SK-N-SH treated with all-trans-retinoic acid at 6 μM for 48 hours (cell line): ENCODE measurements at regions not wholly inside any gene's neighbourhood (a gene's known extent, or its start where the extent isn't known, plus 50 kb on each side); places are given as distances from the start of the nearest gene placed in this dataset.

Source experiments
- ARNTL ChIP-seq: fragments of 450-650 bp; formaldehyde crosslinking; IDR thresholded peaks from 2 replicates; pipeline ENCODE4 v1.5.0; 2020; ENCODE audit warnings: low read depth, mild to moderate bottlenecking, moderate library complexity, borderline replicate concordance
- BACH2 ChIP-seq: fragments of 250-450 bp; sonication (Bioruptor Pico); IDR thresholded peaks from 2 replicates; pipeline ENCODE4 v1.9.0; 2021; ENCODE audit warnings: mild to moderate bottlenecking, borderline replicate concordance
- CREB5 ChIP-seq: fragments of 250-450 bp; sonication (Bioruptor Pico); IDR thresholded peaks from 2 replicates; pipeline ENCODE4 v1.5.1; 2020; ENCODE audit warnings: low read depth, mild to moderate bottlenecking, moderate library complexity
- CSDC2 ChIP-seq: fragments of 250-450 bp; sonication (Bioruptor Pico); IDR thresholded peaks from 2 replicates; pipeline ENCODE4 v1.5.0; 2020; ENCODE audit warnings: mild to moderate bottlenecking, moderate library complexity
- GLIS3 ChIP-seq: fragments of 250-450 bp; sonication (Bioruptor Pico); IDR thresholded peaks from 2 replicates; pipeline ENCODE4 v1.5.0; 2020; ENCODE audit warnings: mild to moderate bottlenecking, moderate library complexity
- OSR1 ChIP-seq: fragments of 250-450 bp; sonication (Bioruptor Pico); IDR thresholded peaks from 2 replicates; pipeline ENCODE4 v1.8.0; 2022; ENCODE audit warnings: moderate library complexity, mild to moderate bottlenecking, inconsistent platforms
- PATZ1 ChIP-seq: fragments of 250-450 bp; sonication (Bioruptor Pico); IDR thresholded peaks from 2 replicates; pipeline ENCODE4 v1.8.0; 2020; ENCODE audit warnings: mild to moderate bottlenecking, moderate library complexity, borderline replicate concordance
- PPARA ChIP-seq: fragments of 250-450 bp; sonication (Bioruptor Pico); IDR thresholded peaks from 2 replicates; pipeline ENCODE4 v1.5.0; 2020; ENCODE audit warnings: mild to moderate bottlenecking, borderline replicate concordance
- SNAI2 ChIP-seq: fragments of 250-450 bp; sonication (Bioruptor Pico); IDR thresholded peaks from 2 replicates; pipeline ENCODE4 v1.5.0; 2020; ENCODE audit warnings: mild to moderate bottlenecking, moderate library complexity
- TCF4 ChIP-seq: fragments of 250-450 bp; sonication (Bioruptor Pico); IDR thresholded peaks from 2 replicates; pipeline ENCODE4 v1.8.0; 2021; ENCODE audit warnings: mild to moderate bottlenecking, moderate library complexity, borderline replicate concordance
- ZFP3 ChIP-seq: fragments of 250-450 bp; sonication (Bioruptor Pico); IDR thresholded peaks from 2 replicates; pipeline ENCODE4 v1.5.0; 2020; ENCODE audit warnings: mild to moderate bottlenecking, moderate library complexity
- ZFP30 ChIP-seq: fragments of 450-650 bp; formaldehyde crosslinking; IDR thresholded peaks from 2 replicates; pipeline ENCODE4 v1.5.0; 2022; ENCODE audit warnings: mild to moderate bottlenecking, moderate library complexity
- ZNF8 ChIP-seq: fragments of 450-650 bp; formaldehyde crosslinking; IDR thresholded peaks from 2 replicates; pipeline ENCODE4 v1.5.0; 2020; ENCODE audit warnings: mild to moderate bottlenecking, moderate library complexity

GRCh38 chr12:60752589-60752988 is 1156.8 kb downstream of the SLC16A7 start:
- TF ChIP-seq ZFP30 (CRISPR knock-in tag), result no peak
- TF ChIP-seq PPARA (CRISPR knock-in tag), result no peak
- TF ChIP-seq GLIS3 (CRISPR knock-in tag), result no peak
- no peak for TF ChIP-seq ARNTL (CRISPR knock-in tag)
- TF ChIP-seq PATZ1 (CRISPR knock-in tag), result no peak
- no peak for TF ChIP-seq ZNF8 (CRISPR knock-in tag)
- no peak for TF ChIP-seq CSDC2
- TF ChIP-seq TCF4 (CRISPR knock-in tag), result no peak
- TF ChIP-seq BACH2 (CRISPR knock-in tag), result no peak
- no peak for TF ChIP-seq OSR1 (CRISPR knock-in tag)
- no peak for TF ChIP-seq CREB5
- no peak for TF ChIP-seq SNAI2 (CRISPR knock-in tag)
- no peak for TF ChIP-seq ZFP3
